CD8-positive, alpha-beta memory T cell (primary cell): ENCODE measurements at regions not wholly inside any gene's neighbourhood (a gene's known extent, or its start where the extent isn't known, plus 50 kb on each side); places are given as distances from the start of the nearest gene placed in this dataset.
"Not testable (repeated sequence)": the region's sequence is repeated elsewhere in the genome, so short reads cannot be mapped to it uniquely, and the experiment has no call there.

Experiments
- CTCF ChIA-PET: fragments of 350-600 bp; sonication (Branson Sonifier 250); formaldehyde crosslinking; loops from one replicate; lab custom pipeline; 2021; ENCODE audit warnings: antibody characterized with exemption; lab: Charles Lee
- POLR2A ChIA-PET: fragments of 350-600 bp; sonication (Branson Sonifier 250); formaldehyde crosslinking; loops from one replicate; lab custom pipeline; 2021; ENCODE audit warnings: antibody characterized with exemption; lab: Charles Lee
- DNase-seq, 5 donors: peaks; one replicate each; pipeline versions ENCODE4 v3.0.0 to v3.0.0-alpha.2; 2020 to 2022; ENCODE audit warnings: mixed read lengths in 1 of 5
- H3K27ac ChIP-seq: one replicate; pipeline ENCODE4 v1.7.0; 2013; ENCODE audit warnings: low read depth, mild to moderate bottlenecking, low read length, moderate library complexity
- H3K27me3 ChIP-seq: 2 replicates; pipeline ENCODE4 v1.7.0; 2013; ENCODE audit warnings: low read length, mild to moderate bottlenecking; ENCODE audit not compliant: insufficient read depth, poor library complexity, severe bottlenecking
- H3K36me3 ChIP-seq: 2 replicates; pipeline ENCODE4 v1.7.0; 2013; ENCODE audit warnings: mild to moderate bottlenecking, low read length, moderate library complexity; ENCODE audit not compliant: insufficient read depth
- H3K4me1 ChIP-seq: 2 replicates; pipeline ENCODE4 v1.7.0; 2013; ENCODE audit warnings: mild to moderate bottlenecking, low read length, moderate library complexity; ENCODE audit not compliant: insufficient read depth
- H3K4me3 ChIP-seq: 2 replicates; pipeline ENCODE4 v1.7.0; 2013; ENCODE audit warnings: mild to moderate bottlenecking, low read length
- H3K9me3 ChIP-seq: 2 replicates; pipeline ENCODE4 v1.7.0; 2013; ENCODE audit warnings: mild to moderate bottlenecking, low read length
- H3K27ac Mint-ChIP-seq, 8 donors: one replicate each; pipeline ENCODE4 v1.8.0; 2020 to 2021; ENCODE audit warnings: mixed read lengths in 8 of 8, mild to moderate bottlenecking in 6 of 8, inconsistent platforms in 3 of 8, moderate library complexity in 3 of 8
- H3K27me3 Mint-ChIP-seq, 2 donors: one replicate each; pipeline ENCODE4 v1.8.0; 2020 to 2021; ENCODE audit warnings: mixed read lengths in 2 of 2, mild to moderate bottlenecking in 1 of 2, moderate library complexity in 1 of 2
- H3K36me3 Mint-ChIP-seq, 3 donors: one replicate each; pipeline ENCODE4 v1.8.0; 2020 to 2021; ENCODE audit warnings: mixed read lengths in 3 of 3, inconsistent platforms in 1 of 3, mild to moderate bottlenecking in 1 of 3
- H3K4me1 Mint-ChIP-seq, 3 donors: one replicate each; pipeline ENCODE4 v1.8.0; 2020 to 2021; ENCODE audit warnings: mixed read lengths in 3 of 3, inconsistent platforms in 1 of 3, mild to moderate bottlenecking in 1 of 3
- H3K4me3 Mint-ChIP-seq, 7 donors: one replicate each; pipeline ENCODE4 v1.8.0; 2020 to 2021; ENCODE audit warnings: mixed read lengths in 7 of 7, mild to moderate bottlenecking in 6 of 7, moderate library complexity in 4 of 7, inconsistent platforms in 2 of 7
- H3K9me3 Mint-ChIP-seq, 5 donors: one replicate each; pipeline ENCODE4 v1.8.0; 2020 to 2022; ENCODE audit warnings: mixed read lengths in 5 of 5, mild to moderate bottlenecking in 3 of 5, moderate library complexity in 2 of 5, inconsistent platforms in 1 of 5

DNA sequence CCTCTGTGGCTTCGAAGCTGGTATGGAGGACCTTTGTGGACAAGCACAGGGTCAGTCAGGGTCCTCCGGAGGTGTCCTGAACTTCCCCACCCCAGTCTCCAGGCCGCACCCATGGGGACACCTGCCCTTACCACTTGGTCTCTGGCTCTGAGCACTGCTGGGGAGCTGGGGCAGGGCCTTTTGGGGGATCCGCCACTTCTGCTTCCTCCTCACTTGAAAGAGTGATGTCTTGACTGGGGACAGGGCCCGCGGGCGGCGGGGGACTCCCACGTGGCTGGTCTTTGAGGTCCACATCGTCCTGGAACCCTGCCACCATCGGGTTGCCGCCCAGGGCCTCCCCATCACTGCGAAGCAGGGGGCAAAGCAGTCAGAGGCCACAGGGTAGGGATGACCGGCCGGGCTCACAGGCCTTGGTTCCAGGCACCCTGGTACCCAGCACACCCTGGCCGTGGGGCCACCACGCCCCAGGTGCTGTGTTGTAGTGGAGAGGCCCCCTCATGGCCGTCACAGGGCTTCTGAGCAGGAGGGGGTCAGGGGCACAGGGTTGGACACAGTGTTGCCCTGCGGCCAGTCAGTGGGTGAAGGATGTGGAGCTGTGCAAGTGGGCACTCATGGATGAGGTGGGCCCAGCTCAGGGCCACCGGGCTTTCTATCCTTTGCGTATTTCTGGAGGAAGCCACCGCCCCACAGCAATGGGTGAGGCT, 256.4 kb downstream of the ANKRD30B start:
- H3K4me1 Mint-ChIP-seq, H3K36me3 Mint-ChIP-seq, H3K9me3 Mint-ChIP-seq, H3K27me3 ChIP-seq, DNase-seq, H3K9me3 ChIP-seq, H3K36me3 ChIP-seq, H3K27ac ChIP-seq, H3K27ac Mint-ChIP-seq, H3K27me3 Mint-ChIP-seq, CTCF ChIA-PET, H3K4me1 ChIP-seq, POLR2A ChIA-PET, H3K4me3 ChIP-seq, H3K4me3 Mint-ChIP-seq: not testable (repeated sequence)

DNA sequence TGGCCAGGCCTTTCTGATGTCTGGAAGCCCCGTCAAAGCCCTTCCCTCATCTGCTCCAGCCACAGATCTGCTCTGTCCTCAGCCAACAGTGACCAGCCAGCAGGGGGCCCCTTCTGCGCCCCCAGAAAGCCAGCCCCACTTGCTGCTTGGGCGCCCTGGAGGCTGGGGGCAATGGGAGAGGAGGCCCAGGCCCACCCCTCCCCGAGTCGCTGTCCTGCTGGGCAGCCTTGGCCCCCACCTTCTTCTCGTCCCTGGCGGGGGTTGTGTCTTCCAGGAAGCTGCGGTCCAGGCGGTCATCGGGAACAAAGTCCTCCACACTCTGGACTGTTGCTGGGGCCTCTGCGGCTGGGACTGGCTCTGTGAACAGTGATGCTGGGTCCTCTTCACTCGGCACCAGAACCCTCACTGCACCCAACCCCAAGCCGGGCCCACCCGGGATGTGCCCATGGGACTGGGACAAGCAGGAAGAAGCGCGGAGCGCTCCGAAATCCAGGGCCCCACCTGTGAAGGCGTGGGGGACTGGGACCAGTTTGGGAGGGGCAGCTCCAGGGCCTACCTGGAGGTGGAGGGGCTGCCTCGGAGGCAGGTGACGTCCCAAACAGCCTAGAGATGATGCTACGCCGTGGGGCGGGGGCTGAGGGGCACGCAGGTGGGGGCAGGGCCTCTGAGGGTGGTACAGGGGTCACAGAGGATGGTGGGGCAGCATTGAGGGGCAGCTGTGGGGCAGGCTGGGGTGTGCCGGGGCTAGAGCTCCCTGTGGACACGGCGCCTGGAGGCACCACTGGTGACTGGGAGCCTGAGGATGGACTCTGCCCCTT, 257.6 kb downstream of the ANKRD30B start:
- no peak overlapping the region for H3K4me3 Mint-ChIP-seq
- Histone ChIP-seq H3K36me3 (no peaks in the 10 kb centered on the region), H3K4me3 (no peak overlapping the region), H3K4me1 (no peaks in the 10 kb centered on the region), H3K27ac (no peak overlapping the region), H3K27me3 (no peaks in the 10 kb centered on the region), H3K9me3 (no peaks in the 10 kb centered on the region)
- DNase-seq, result no peak
- peaks cover 0 to 2% (median 0%) of the 10 kb centered on the region in 5 donors for H3K9me3 Mint-ChIP-seq
- H3K4me1 Mint-ChIP-seq, result no peaks in the 10 kb centered on the region
- no peaks in the 10 kb centered on the region for H3K27me3 Mint-ChIP-seq
- H3K27ac Mint-ChIP-seq, result no peak overlapping the region
- ChIA-PET CTCF (no interaction called here), POLR2A (no interaction called here)
- H3K36me3 Mint-ChIP-seq, result no peaks in the 10 kb centered on the region

DNA sequence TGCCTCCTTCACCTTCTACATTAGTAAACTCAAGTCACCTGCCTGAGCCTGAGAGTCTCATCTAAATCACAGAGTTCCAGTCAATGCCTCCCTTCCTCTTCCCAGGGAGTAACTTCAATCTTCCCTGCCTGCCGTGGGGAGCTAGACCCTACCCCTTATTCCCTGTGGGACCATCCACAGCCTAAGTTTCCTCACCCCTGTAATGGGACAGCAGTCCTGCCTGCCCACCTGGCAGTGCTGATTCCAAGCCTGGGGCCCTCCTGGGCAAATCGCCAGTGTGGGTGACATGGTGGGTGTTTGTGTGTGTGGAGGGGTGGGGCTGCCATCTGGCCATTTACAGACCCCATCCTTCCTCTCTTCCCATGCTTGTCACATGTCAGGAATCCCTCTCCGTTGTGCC, 258.6 kb downstream of the ANKRD30B start:
- H3K4me3 ChIP-seq, H3K27me3 Mint-ChIP-seq, H3K4me1 Mint-ChIP-seq, H3K4me1 ChIP-seq, H3K9me3 Mint-ChIP-seq, H3K27me3 ChIP-seq, H3K27ac ChIP-seq, H3K36me3 ChIP-seq, DNase-seq, CTCF ChIA-PET, POLR2A ChIA-PET, H3K9me3 ChIP-seq, H3K36me3 Mint-ChIP-seq, H3K27ac Mint-ChIP-seq, H3K4me3 Mint-ChIP-seq: not testable (repeated sequence)

DNA sequence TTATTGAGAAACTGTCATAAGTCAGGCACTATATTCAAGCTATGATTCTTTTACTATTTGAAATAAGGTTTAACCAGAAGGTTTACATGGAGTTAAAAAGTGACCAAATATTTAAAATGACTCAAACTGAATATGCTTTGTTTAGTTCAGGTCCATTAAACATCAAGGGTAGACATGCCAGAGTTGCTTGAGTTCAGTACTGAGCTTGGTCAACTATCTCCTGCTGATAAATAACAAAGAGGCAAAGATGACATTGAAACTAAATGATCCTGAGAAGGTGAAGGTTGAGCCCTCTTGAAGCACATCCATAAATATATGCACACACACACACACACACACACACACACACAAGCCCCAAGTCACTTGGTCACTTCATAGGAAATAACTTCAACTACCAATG, 278.1 kb downstream of the ANKRD30B start:
- H3K36me3 Mint-ChIP-seq, H3K9me3 Mint-ChIP-seq, DNase-seq, H3K4me3 ChIP-seq, H3K27me3 Mint-ChIP-seq, H3K4me1 ChIP-seq, H3K36me3 ChIP-seq, POLR2A ChIA-PET, H3K27me3 ChIP-seq, H3K27ac Mint-ChIP-seq, H3K4me1 Mint-ChIP-seq, H3K4me3 Mint-ChIP-seq, H3K27ac ChIP-seq, CTCF ChIA-PET, H3K9me3 ChIP-seq: not testable (repeated sequence)

DNA sequence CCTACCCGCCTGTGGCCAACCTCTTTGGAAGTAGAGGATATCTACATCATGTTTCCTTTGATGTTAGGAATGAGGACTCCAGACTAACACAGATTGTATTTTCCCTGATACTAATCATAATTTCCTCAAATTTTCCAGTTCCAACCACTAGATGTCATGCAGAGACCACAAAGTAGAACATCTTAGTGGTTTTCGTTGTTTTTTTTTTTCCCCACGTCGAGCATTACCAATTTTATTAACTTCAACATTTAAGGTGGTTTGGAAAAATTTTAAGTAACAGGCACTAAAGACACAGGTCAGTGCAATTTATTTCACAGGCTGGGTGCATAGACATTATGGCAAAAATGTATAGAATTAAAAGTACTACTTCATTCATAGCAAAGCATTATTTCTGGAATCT, 280.1 kb downstream of the ANKRD30B start:
- H3K27me3 ChIP-seq, DNase-seq, POLR2A ChIA-PET, H3K36me3 ChIP-seq, H3K9me3 ChIP-seq, H3K27me3 Mint-ChIP-seq, H3K4me1 ChIP-seq, H3K9me3 Mint-ChIP-seq, H3K27ac ChIP-seq, H3K4me3 ChIP-seq, H3K4me3 Mint-ChIP-seq, H3K36me3 Mint-ChIP-seq, H3K27ac Mint-ChIP-seq, CTCF ChIA-PET, H3K4me1 Mint-ChIP-seq: not testable (repeated sequence)

DNA sequence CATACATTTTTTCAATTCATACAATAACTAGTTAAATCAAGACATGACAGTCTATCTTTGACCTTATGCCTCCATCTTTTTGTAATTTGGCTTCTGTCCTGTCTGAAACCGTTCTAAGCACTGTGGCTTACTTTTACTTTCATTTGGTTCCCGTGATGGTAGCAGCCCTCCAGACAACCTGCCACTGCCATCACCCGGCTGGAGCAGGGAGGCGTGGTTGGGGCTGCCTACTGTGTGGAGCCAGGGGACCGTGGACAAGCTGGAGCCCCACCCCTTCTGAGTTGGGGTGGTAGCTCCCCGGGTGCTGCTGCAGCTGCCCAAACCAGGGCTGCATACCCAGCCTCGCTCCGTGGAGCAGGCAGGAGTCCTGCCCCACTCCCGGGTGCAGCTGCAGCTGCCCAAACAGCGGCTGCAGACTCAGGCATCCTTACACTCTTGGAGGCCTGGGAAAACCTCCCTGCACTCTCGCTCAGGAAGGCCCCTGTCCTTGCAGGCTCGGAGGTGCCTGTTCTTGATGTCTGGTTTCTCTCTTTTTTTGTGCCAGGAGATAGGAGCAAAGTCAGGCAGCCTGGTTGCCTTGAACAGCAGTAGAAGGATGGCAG, 312.4 kb downstream of the ANKRD30B start:
- H3K27ac ChIP-seq, H3K27ac Mint-ChIP-seq, H3K4me1 ChIP-seq, H3K27me3 ChIP-seq, H3K4me1 Mint-ChIP-seq, DNase-seq, H3K9me3 ChIP-seq, H3K9me3 Mint-ChIP-seq, H3K36me3 ChIP-seq, H3K27me3 Mint-ChIP-seq, H3K4me3 ChIP-seq, CTCF ChIA-PET, H3K36me3 Mint-ChIP-seq, POLR2A ChIA-PET: not testable (repeated sequence)
- peak overlapping the region in 1 of 7 donors; percentile 9 for H3K4me3 Mint-ChIP-seq

DNA sequence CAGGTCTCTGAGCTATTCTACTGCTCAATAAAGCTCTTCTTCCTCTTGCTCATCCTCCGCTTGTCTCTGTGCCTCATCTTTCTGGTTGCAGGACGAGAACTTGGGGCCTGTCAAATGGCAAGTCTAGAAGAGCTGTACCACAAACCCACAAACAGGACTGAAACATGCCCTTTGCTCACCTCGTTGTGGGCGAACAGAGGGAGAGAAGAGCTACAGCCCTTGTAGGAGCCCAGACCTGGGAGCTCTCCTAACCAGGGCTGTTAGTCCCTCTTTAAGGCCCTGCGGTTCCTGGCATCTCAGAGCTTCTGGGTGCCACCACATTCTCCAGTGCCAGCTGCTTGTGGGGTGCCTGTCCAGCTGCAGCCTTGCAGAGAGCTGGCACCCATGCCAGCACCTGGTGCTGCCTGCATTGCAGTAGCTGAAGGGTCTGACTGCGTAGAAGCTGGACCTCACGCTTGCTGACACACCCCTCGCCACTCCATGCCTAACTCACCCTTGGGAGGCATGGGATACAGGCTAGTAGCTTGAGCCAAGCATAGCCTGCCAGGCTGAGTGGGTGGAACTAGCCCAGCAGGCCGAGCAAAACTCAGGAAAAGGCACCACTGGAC, 313.4 kb downstream of the ANKRD30B start:
- H3K4me3 ChIP-seq, H3K4me1 ChIP-seq, H3K36me3 ChIP-seq, H3K36me3 Mint-ChIP-seq, H3K9me3 Mint-ChIP-seq, H3K27ac ChIP-seq, H3K9me3 ChIP-seq, H3K4me1 Mint-ChIP-seq, H3K27me3 Mint-ChIP-seq, CTCF ChIA-PET, H3K4me3 Mint-ChIP-seq, H3K27ac Mint-ChIP-seq, DNase-seq, H3K27me3 ChIP-seq, POLR2A ChIA-PET: not testable (repeated sequence)

DNA sequence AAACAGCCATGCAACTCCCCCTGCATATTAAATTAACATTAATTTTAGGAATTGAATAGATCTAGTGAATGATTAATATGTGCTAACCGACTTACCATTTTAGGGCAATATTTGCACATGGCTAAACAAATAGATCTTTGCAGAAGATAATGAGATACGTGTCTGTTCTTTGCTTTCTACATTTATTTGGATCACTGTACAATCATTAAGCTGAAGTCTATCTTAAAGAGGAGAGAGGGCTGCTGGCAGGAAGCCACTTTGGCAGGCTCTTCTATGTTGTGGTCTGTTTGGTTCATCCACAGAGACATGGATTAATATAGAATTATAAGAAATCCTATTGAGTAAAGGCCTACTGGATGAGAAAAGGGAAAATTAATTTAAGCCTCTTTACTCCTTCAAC, 318.5 kb downstream of the ANKRD30B start:
- DNase-seq, H3K4me3 ChIP-seq, H3K36me3 ChIP-seq, POLR2A ChIA-PET, H3K4me1 ChIP-seq, H3K4me1 Mint-ChIP-seq, H3K27me3 ChIP-seq, CTCF ChIA-PET, H3K4me3 Mint-ChIP-seq, H3K36me3 Mint-ChIP-seq, H3K27me3 Mint-ChIP-seq, H3K9me3 ChIP-seq, H3K27ac Mint-ChIP-seq, H3K27ac ChIP-seq, H3K9me3 Mint-ChIP-seq: not testable (repeated sequence)
